ENCODE measurements at regions not wholly inside any gene's neighbourhood (a gene's known extent, or its start where the extent isn't known, plus 50 kb on each side); places are given as distances from the start of the nearest gene placed in this dataset.

GRCh38 chr18:23350188-23350587, 102.9 kb upstream of the RIOK3 start:
- no peak for DNase-seq

GRCh38 chr18:23351521-23351920, 101.6 kb upstream of the RIOK3 start:
- no peak for DNase-seq

GRCh38 chr18:23352042-23352441, 101.0 kb upstream of the RIOK3 start:
- no peak for DNase-seq

GRCh38 chr18:23353459-23353858, 99.6 kb upstream of the RIOK3 start:
- DNase-seq: no peak

GRCh38 chr18:23354625-23355024, 98.5 kb upstream of the RIOK3 start:
- DNase-seq: peak; percentile 10

- no peak for DNase-seq
Observed at GRCh38 chr18:23355206-23355605, 97.9 kb upstream of the RIOK3 start.

GRCh38 chr18:23356424-23356823, 96.7 kb upstream of the RIOK3 start:
- DNase-seq: no peak

GRCh38 chr18:23356915-23357601, 96.0 kb upstream of the RIOK3 start:
- no peak for DNase-seq

- DNase-seq: no peak
Observed at GRCh38 chr18:23357996-23358594, 95.0 kb upstream of the RIOK3 start.

- DNase-seq: no peak
Observed at GRCh38 chr18:23359421-23359820, 93.7 kb upstream of the RIOK3 start.

- DNase-seq: no peak
Observed at GRCh38 chr18:23363865-23364570, 89.1 kb upstream of the RIOK3 start.

GRCh38 chr18:23365602-23366001, 87.5 kb upstream of the RIOK3 start:
- no peak for DNase-seq

GRCh38 chr18:23369266-23369665, 83.8 kb upstream of the RIOK3 start:
- no peak for DNase-seq

- no peak for DNase-seq
Observed at GRCh38 chr18:23373570-23373969, 79.5 kb upstream of the RIOK3 start.

GRCh38 chr18:23377669-23378301, 75.3 kb upstream of the RIOK3 start:
- no peak for DNase-seq

- no peak for DNase-seq
Observed at GRCh38 chr18:23378302-23378686, 74.8 kb upstream of the RIOK3 start.

- DNase-seq: no peak
Observed at GRCh38 chr18:23380001-23380550, 73.0 kb upstream of the RIOK3 start.

GRCh38 chr18:23380817-23381216, 72.3 kb upstream of the RIOK3 start:
- no peak for DNase-seq

- DNase-seq: no peak
Observed at GRCh38 chr18:23383494-23383893, 69.6 kb upstream of the RIOK3 start.

GRCh38 chr18:23384778-23385736, 68.0 kb upstream of the RIOK3 start:
- no peak for DNase-seq

GRCh38 chr18:23386317-23386716, 66.8 kb upstream of the RIOK3 start:
- no peak for DNase-seq

GRCh38 chr18:23387265-23387664, 65.8 kb upstream of the RIOK3 start:
- DNase-seq: no peak
